ENCODE measurements at regions not wholly inside any gene's neighbourhood (a gene's known extent, or its start where the extent isn't known, plus 50 kb on each side); places are given as distances from the start of the nearest gene placed in this dataset.
"Not testable (repeated sequence)": the region's sequence is repeated elsewhere in the genome, so short reads cannot be mapped to it uniquely, and the experiment has no call there.

DNA sequence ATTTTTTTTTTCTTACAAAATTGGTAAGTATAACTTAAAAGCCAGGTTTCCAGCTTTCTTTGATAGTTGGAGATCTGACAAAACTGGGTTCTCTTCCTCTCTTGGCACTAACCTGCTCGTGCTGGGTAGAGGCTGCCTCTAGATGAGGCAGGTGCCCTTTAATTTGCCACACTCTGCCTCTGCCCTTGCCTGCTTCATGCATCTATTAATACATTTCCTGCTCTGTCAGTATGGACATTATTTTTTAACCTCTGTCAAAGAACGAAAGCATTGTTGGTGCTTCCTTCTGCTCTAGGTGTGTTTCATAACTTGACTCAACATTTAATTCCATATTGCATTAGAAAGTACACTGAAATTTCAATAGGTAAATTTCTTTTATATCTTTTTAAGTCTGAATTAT is 490.7 kb upstream of the ZEB2 start:
- no peak for DNase-seq

DNA sequence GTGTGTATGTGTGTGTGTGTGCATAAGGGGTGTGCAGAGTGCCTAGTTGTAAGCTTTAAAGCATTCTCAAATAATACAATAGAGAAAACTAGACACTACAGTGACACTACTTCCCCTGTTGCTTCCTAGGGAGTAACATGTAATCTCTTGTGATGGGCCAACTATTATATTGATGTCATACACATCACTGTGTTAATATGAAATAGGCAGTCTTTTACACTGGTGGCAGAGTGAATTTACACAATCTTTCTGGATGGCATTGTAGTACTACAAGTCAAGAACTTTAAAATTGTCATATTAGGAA is 488.0 kb upstream of the ZEB2 start:
- DNase-seq: no peak

DNA sequence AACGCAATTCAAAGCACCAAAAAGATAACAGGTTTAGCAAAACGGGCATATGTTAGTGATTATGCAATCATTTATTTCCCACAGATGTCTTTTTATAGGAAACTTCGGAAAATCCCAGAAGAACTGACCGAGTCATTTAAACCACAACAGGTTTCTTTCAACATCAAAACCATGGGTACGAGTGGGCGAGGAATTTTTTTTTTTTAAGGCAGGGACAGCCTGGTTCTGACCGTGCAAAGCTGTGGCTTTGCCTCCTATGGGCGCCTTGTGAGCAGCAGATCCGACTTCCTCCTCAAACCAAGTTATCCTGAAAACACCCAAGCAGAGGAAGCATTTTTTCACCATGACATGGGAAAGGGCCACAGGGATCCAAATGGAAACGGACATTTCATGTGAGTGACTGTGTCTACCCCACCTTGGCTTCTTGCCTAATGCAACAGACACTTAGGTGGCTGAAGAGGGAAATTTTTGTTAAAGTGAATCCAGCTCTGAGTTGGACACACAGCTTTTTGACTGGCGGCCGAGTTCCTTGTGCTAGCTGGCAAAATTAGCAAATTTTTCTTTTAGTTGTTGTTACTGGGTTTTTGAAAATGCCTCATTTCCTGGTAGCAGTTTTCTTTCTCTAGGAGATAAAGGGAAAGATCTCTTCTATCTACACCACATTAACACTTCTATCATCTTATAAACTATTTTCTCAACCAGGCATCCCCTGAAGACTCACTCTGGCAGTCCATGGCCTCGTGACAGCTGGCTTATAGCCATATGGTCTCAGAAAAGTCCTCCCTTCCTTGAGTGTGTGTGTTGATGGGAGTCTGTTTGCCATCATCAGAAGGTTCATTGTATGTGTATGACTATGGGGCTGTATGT is 487.4 kb upstream of the ZEB2 start:
- DNase-seq: no peak

DNA sequence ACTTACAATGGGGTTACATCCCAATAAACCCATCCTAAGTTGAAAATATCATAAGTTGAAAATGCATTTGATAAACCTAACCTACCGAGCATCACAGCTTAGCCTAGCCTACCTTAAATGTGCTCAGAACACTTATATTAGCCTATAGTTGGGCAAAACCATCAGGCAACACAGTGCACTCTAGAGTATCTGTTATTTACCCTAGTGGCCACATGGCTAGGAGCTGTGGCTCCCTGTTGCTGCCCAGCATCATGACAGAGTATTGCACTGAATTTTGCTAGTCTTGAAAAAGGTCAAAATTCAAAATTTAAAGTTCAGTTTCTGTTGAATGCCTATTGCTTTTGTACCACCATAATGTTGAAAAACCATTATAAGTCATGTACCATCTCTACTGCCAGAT is 482.7 kb upstream of the ZEB2 start:
- DNase-seq: no peak

DNA sequence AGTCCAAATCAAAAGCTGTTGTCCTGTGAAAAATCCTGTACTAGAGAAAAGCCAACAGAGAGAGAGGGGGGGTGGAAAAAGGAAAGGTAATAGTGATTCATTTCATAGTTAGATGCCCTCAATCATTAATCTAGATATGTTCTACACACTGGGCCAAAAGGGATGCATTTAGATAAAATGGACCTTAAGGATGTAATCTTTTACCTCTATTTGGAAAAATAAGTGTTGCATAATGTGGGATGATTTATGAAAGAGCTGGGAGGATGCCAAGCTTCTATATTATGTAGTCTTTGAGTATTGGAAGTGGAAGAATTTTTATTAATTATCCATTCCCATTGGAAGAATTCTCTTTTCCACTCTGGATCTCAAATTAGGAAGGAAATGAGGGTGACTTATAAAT is 480.5 kb upstream of the ZEB2 start:
- DNase-seq: no peak

DNA sequence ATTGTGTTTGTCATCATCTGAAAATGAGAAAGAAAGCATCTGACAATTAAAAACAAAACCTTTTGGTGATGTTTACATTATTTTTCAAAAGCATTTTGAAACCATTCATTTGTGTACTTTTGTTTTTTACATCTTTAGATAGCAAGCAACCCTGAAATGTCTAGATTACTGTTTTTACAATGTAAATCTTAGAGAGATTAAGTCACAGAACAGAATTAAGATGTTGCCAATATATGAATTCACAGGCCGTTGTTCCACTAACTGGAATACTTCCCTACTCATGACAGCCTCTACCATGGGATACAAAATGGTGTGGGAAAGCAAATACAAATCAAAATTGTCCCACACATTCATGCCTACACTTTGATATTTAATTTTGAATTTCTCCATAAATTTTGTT is 480.0 kb upstream of the ZEB2 start:
- DNase-seq: no peak

DNA sequence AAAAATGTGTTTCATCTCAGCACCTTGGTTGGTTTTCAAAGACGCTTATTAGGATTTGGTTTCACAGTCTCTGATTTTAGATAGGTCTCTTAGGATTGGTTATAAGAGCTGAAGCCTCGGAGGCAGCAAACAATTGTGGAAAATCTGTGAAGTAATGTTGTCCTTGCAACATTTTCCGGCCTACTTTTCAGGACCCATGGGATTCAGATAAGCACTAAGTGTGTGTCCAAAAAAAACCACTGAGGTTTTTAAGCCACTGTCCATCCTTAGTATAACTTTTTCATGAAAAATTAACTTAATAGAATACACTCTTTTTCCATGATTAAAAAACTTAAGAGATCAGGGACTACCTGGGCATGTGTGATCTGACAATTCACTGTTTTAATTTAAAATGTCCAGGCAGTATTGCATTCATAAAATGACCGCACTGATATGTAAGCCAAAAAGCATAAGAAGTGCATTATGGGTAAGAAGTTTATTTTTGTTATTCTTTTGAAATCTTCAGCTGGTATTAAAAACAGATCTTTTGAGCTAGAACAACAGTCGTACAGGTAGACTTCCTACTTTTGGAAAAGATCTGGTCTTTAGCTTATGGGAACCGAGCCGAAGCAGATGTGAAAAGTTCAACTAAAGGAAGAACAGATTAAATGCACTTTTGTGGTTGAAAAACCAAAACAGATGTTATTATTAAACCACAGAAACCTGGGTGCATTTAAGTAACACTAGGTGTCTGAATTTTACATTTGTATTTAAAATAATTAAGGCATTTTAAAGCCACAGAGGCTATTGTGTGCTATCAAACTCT is 479.4 kb upstream of the ZEB2 start:
- no peak for DNase-seq

DNA sequence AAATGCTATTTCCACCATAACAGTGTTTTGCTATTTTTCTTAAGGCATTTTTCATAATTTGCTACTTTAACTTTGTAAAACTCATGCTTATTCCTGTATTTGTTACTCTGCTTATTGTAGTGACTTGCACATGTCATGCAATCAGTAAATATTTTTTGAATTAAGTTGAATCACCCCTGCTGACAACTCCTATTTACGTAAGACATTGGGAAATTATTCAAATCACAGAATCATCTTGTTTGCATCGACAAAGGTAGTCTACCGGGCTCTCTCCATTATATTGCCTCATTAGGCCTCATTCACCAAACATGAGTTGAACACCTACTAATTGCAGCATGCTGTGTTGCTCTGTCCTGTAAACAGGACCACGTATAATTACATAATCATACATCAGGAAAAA is 478.5 kb upstream of the ZEB2 start:
- no peak for DNase-seq

DNA sequence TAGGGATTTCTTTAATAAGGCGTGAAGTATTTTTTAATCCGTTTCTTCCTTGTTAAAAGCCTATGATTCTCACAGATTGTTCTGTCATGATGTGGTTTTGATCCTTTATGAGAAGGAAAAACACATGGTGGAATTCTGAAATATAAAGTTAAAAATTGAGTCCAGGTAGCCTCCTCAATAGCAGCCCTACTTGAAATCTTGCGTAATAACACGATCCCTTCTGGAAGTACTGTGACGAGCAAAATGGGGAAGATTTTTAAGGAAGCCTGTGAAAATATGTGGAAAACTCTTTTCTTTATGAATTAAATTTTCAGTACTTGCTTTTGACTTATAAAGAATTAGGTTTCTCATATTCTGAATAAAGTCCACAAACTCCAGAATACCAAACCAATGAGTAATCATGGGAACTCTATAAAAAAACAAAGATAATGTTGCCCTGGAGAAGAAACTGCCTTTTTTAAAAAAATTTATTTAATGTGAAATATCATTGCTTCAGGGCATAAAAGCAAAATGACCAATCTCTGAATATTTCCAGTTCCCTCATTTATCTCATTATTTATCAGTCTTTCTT is 476.4 kb upstream of the ZEB2 start:
- no peak for DNase-seq

DNA sequence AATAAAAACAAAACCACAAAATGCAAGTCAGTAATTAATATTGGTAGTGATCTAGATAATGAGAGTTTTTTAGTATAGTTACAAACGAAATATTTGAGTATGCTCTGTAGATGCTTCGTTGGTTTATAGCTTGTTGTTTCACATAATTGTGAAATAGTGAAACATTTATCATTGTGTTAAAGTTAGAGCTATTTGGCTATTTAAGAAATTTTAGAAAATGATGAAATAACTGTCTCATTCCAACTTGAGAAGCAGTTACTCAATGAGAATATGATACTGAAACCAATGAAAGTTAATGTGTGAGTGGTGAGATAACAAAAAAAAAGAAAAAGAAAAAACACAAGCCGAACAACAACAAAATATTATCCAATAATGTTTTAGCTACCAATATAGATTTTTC is 475.6 kb upstream of the ZEB2 start:
- DNase-seq: no peak

DNA sequence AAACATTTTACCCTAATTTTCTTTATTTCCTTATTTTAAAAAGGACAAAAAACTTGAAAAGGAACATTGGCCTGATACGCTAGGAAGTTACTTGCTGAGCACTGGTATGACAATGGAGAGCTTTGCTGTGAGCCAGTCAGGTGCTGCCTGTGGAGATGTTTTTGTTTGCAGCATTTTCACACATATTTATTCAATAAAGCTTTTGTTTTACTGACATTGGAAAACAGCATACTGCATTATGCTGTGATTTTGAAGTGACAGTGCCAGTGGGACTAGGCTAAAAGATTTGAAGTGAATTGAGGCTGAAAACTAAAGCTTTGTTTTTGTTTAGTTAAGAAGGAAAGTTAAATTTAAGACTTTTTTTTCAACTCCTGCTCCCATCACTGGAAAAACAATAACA is 470.7 kb upstream of the ZEB2 start:
- DNase-seq: no peak

DNA sequence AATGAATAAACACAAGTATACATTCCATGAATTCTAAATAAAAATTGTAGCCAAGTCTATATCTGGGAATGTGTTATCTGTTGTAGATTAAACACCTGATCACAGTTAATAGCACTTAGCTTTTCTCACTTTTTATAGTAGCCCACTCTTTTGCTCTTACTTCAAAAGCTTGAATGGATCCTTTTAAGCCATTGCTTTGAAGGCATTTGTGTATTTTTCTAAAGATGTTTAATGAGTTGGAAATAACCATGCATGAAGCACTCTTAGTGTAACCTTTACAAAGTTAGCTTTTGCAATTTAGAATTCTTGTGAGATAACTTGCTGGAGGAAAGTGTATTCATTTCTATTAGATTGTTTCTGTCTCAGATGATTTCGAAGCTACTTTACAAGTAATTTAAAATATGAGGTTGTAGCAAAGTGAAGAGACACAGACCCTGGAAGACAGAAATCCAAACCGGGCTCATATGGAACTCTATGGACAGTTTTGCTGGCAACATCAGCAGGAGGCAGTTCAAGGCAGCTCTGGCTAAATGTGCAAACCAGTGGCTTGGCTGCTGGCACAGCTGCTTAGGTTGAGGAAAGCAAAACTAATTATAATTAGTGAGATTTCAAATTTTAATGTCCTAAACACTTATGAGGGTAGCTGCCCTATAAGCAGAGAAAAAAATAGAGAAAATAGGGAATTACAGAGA is 469.8 kb upstream of the ZEB2 start:
- DNase-seq: no peak

DNA sequence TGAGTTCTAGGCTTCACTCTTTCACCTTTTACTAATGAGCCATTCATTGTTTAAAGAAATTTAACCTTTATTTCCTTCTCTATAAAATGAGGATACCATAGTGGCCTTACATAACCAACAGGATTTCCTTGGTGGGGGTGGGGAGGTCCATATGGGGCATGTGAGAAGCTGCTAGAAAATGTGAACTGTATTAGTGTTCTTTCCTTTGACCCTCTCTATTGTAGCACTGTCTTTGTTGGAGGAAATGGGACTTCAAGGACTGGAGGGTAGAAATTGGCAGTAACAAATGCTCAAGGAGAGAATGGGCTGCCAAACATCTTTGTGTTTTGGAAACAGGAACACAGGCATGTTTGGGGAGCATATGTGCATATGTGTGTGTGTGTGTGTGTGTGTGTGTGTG is 468.7 kb upstream of the ZEB2 start:
- no peak for DNase-seq

DNA sequence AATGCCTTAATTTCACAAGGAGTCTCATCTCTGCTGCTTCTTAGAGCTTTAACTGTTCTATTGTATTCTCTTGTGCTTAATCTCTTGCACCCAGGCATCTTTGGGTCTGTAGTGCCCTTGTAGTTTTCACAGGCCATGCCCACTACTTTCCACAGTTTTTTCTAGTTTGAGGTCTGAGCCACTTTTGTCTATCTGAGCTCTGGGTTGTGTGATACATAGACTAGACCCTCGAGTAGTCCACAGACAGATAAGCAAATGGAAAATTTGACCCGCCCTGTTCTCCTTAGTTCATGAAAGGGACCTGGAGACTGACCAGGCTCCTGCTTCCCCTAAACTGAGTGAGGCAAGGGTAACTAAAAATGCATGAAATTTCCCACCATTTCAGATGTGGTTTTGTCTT is 466.8 kb upstream of the ZEB2 start:
- no peak for DNase-seq

DNA sequence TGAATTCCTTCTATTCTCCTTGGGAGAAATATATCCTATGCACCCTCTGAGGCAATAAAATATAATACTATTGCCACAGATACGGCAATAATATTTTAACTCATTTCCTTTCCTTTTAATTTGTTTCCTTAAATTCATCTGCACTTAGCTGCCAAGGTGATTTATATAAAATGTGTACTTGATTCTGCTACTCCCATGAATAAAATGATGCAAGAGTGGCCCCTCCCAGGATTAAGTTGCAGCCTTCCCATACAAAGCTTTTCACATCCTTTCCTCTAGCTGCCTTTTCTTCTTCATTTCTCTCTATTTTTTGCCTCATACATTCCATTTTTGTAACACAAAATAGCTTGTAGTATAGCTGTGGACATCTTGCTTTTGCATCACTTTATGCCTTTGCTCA is 464.1 kb upstream of the ZEB2 start:
- DNase-seq: no peak

DNA sequence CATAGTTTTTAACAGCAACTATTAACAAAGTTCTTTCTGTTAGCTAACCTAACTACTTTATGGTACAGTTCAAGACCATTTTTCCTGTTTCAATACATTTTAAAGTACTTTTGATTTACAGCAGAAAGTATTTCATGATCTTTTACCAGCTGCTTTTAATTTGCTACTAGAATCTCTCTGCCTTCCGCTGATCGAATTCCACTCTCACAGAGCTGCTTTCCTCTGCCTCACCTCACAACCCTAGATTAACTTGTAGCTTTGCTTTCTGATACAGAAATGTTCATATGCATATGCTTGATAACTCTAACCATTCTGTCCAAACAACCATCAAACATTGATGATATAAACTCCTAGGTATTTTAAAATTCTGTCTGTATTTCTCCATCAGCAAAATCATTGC is 463.2 kb upstream of the ZEB2 start:
- no peak for DNase-seq

DNA sequence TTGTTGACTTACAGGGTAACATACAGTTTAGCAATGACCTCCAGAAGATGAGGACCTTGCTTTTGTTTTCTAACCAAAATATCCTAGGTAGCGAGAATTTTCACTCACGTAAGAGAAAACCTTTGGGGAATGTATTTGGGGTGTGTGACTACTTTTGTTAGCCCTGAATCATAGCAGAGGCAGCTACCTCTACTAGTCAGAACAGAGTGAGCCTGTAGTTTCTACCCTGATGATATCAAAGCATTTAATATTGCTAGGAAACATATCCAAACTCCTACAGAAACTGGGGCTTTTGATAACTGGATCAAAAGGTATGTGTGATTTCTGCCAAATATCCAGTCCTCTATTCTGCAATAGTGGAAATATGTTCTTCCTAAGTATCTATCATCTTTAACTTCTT is 462.6 kb upstream of the ZEB2 start:
- no peak for DNase-seq

DNA sequence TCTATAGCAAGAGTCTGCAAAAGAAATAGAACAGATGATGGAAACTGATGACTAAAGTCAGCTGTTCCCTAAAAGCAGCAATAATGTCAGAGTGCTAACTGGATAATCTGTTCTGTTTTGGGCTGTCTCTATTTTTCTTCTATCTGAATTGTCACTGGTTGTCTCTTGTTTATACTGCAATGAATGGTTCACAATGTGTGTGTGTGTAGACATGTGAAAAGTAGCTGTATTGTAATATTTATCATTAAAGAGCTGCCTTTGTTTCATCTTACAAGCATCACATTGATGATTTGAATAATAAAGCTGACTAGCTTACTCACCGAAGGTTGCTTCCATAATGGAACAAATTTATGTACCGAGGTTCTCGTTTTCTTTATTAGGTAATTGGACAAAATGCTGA is 456.0 kb upstream of the ZEB2 start:
- DNase-seq: no peak

DNA sequence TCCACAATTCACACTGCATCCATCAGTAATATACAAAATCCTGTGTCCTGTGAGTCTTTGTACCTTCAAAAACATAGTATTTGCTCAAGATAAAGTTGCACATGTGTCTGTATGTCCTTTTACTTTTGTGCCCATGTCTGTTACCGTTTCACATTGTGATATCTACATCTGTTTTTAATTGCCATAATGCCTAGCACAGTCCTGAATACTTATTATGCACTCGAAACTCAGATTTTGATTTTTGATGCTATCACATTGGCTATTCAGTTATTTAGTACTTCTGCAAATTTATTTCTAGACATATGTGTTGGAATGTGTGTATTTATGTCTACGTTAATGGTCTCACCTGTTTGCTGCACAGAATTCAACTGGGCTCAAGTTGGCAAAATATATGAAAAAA is 452.8 kb upstream of the ZEB2 start:
- no peak for DNase-seq

DNA sequence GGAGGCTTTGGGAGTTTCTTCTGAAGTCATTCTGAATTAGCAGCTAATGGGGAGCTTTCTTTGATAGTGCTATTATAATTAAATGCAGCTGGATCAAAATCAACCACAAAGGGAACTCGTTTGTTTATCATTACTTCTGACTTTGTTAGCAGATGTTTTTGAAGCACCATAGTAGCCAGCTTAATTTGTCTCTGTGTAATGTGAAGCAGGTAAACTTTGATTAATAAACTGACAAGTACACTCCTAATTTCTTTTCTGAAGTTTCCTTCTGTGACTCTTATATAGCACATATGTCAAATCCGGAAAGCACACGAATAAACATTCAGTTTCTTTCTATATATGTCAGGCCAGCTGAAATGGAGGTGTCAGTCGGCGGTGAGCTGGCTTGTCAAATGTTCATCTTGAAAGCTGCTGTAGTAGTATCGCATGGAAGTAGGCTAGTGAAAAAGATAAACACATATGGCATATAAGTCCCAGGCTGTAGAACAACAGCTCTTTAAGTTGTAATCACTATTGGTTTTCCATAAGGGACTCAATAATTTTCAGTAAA is 451.9 kb upstream of the ZEB2 start:
- DNase-seq: no peak

DNA sequence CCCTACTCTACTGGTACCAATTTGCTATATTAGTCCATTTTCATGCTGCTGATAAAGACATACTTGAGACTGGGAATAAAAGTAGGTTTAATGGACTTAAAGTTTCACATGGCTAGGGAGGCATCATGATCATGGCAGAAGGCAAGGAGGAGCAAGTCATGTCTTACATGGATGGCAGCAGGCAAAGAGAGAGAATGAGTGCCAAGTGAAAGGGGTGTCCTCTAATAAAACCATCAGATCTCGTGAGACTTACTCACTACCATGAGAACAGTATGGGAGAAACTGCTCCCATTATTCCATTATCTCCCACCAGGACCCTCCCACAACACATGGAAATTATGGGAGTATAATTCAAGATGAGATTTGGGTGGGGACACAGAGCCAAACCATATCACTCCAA is 450.5 kb upstream of the ZEB2 start:
- DNase-seq: not testable (repeated sequence)

DNA sequence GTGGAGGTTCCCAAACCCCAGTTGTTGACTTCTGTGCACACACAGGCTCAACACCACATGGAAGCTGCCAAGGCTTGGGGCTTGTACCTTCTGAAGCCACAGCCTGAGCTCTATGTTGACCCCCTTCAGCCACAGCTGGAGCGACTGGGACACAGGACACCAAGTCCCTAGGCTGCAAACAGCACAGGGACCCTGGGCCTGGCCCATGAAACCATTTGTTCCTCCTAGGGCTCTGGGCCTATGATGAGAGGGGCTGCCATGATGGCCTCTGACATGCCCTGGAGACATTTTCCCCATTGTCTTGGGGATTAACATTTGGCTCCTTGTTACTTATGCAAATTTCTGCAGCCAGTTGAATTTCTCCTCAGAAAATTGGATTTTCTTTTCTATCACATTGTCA is 449.6 kb upstream of the ZEB2 start:
- not testable (repeated sequence) for DNase-seq

DNA sequence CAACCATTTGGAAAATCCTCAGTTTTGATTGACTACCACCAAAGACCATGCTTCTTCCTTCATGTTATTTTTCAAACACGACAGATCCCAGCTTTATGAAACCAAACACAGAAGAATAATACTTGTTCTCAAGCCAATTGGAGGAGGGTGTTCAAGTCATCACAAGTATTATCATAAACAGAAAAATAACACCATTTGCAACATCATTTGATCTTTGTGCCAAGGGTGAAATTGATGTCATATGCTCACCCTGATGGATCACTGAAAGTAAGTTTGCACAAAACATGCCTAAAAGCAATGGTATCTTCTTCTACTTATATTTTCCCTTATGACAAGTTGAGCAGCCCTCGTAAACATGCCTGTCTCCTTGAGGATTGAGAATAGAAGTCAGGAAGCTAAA is 448.0 kb upstream of the ZEB2 start:
- no peak for DNase-seq
